Kidney (tissue), 13 donors: ENCODE measurements at regions not wholly inside any gene's neighbourhood (a gene's known extent, or its start where the extent isn't known, plus 50 kb on each side); places are given as distances from the start of the nearest gene placed in this dataset.

Experiments used
- DNase-seq, 5 donors: peaks; one replicate each; pipeline ENCODE4 v3.0.0-alpha.2; 2013 to 2020
- FAIRE-seq: peaks from 2 replicates; lab custom pipeline; 2012; peaks lifted over from hg19 to GRCh38; lab: Jason Lieb, UNC
- H3K27ac ChIP-seq, 2 donors: one replicate each; pipeline ENCODE4 v1.7.0; 2013; ENCODE audit warnings: low read depth in 2 of 2, low read length in 2 of 2, inconsistent platforms in 1 of 2
- H3K27me3 ChIP-seq: one replicate; pipeline ENCODE4 v1.7.1; 2013; ENCODE audit warnings: low read length, inconsistent platforms; ENCODE audit not compliant: control insufficient read depth, insufficient read depth
- H3K36me3 ChIP-seq, 3 donors: one replicate each; pipeline versions ENCODE4 v1.7.0 to v1.7.1; 2013; ENCODE audit warnings: low read length in 3 of 3, control low read depth in 1 of 3, inconsistent platforms in 1 of 3; ENCODE audit not compliant: insufficient read depth in 3 of 3, control insufficient read depth in 2 of 3
- H3K4me1 ChIP-seq, 3 donors: one replicate each; pipeline versions ENCODE4 v1.7.0 to v1.7.1; 2013; ENCODE audit warnings: low read length in 3 of 3, inconsistent platforms in 1 of 3, low read depth in 1 of 3; ENCODE audit not compliant: control insufficient read depth in 2 of 3, insufficient read depth in 2 of 3
- H3K4me3 ChIP-seq, 3 donors: one replicate each; pipeline versions ENCODE4 v1.7.0 to v1.8.1; 2013; ENCODE audit warnings: low read length in 3 of 3, control low read depth in 1 of 3, inconsistent platforms in 1 of 3
- H3K9ac ChIP-seq, 3 donors: one replicate each; pipeline versions ENCODE4 v1.7.0 to v1.7.1; 2013; ENCODE audit warnings: low read length in 3 of 3, control low read depth in 1 of 3, inconsistent platforms in 1 of 3
- H3K9me3 ChIP-seq, 3 donors: one replicate each; pipeline versions ENCODE4 v1.7.0 to v1.7.1; 2013; ENCODE audit warnings: low read length in 3 of 3, control low read depth in 1 of 3, inconsistent platforms in 1 of 3; ENCODE audit not compliant: control insufficient read depth in 2 of 3, insufficient read depth in 1 of 3
- intact Hi-C: fragments of 100-400 bp; cut with DNase I; formaldehyde crosslinking; loops from one replicate; pipeline ENCODE4 v1.11.1; 2022
- TF ChIP-seq, protein P1 (sequence below): IDR thresholded peaks from 3 replicates; pipeline ENCODE4 v1.5.1; 2012; ENCODE audit warnings: mild to moderate bottlenecking, moderate library complexity, borderline replicate concordance; ENCODE audit not compliant: insufficient read depth; ENCODE audit errors: extremely low read depth
- donor health status: control.
- donor health status: control.
- donor health status: control.
- donor health status: control.
- donor health status: control.
- donor health status: DM: yes; HTN: yes; CAD: no.
- donor health status: Normal renal cell carcinoma (clear cell type).

DNA sequence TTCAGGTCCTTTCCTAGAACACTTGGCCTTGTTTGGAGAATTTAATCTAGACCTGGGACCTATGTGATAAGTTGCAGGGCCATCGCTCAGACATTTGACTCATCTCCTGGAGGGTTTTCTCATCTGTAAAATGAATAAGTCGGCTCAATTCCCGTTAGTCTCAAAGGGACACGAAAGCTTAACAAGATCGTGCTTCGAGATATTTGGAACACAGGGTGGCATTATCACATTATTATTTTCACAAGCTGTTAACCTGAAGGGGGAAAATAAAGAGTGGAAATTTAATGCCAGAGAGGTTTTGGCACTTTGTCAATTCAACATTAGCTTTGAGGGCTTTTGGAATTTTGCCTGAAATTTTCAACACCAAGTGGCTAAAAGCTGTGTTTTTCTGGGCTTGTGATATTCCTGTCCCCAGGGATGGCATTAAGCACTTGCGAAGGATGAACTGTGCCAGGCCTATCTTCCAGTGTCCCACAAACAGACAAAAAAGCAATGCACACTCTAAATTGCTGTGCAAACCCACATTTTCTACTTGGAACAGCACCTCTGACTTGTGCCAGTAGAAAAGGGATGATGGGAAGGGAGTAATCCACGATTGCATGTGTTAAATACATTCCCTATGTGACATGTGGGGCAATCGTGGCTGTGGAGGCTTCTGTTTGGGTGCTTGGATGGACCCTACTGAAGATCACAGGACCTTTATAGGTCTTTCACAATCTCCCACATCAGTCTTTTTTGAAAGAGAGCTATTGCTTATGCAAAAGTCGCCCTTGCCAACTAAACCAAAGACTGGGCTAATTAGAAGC is 478.7 kb downstream of the MFSD1 start:
- H3K4me3 ChIP-seq = no peak overlapping the region
- no peaks in the 10 kb centered on the region for H3K4me1 ChIP-seq
- intact Hi-C loops = no loop called here
- TF ChIP-seq, protein P1, sequence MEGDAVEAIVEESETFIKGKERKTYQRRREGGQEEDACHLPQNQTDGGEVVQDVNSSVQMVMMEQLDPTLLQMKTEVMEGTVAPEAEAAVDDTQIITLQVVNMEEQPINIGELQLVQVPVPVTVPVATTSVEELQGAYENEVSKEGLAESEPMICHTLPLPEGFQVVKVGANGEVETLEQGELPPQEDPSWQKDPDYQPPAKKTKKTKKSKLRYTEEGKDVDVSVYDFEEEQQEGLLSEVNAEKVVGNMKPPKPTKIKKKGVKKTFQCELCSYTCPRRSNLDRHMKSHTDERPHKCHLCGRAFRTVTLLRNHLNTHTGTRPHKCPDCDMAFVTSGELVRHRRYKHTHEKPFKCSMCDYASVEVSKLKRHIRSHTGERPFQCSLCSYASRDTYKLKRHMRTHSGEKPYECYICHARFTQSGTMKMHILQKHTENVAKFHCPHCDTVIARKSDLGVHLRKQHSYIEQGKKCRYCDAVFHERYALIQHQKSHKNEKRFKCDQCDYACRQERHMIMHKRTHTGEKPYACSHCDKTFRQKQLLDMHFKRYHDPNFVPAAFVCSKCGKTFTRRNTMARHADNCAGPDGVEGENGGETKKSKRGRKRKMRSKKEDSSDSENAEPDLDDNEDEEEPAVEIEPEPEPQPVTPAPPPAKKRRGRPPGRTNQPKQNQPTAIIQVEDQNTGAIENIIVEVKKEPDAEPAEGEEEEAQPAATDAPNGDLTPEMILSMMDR = no peak
- FAIRE-seq (no peak), DNase-seq (no peak)
- no peaks in the 10 kb centered on the region for H3K9me3 ChIP-seq
- no peak overlapping the region for H3K9ac ChIP-seq
- H3K36me3 ChIP-seq = no peaks in the 10 kb centered on the region
- H3K27ac ChIP-seq = no peak overlapping the region
- no peaks in the 10 kb centered on the region for H3K27me3 ChIP-seq

DNA sequence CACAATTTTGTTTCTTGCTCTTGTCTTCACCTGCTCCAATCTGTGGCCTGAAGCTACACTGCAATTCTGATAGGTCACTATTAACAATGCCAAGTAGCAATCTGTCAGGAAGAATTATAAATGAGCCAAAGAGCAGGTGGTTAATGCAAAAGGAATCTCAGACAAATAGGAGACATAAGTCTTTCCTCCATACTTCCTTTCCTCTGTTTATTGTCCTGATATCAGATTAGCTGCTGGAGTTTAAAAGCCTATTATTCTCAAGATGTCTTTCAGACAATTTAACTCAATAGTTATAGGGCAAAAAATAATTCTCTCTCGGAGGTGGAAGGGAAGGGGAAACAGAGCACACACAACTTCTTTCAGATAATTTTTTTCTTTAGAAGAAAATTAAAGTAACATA is 491.6 kb downstream of the MFSD1 start:
- H3K36me3 ChIP-seq = no peaks in the 10 kb centered on the region
- TF ChIP-seq, protein P1 = no peak
- H3K4me1 ChIP-seq = no peaks in the 10 kb centered on the region
- no peak overlapping the region for H3K9ac ChIP-seq
- FAIRE-seq = no peak
- intact Hi-C loops = no loop called here
- H3K9me3 ChIP-seq = no peaks in the 10 kb centered on the region
- H3K27ac ChIP-seq = no peak overlapping the region
- H3K4me3 ChIP-seq = no peak overlapping the region
- no peaks in the 10 kb centered on the region for H3K27me3 ChIP-seq
- no peak for DNase-seq

GRCh38 chr3:159301961-159302360 is 500.1 kb downstream of the MFSD1 start:
- H3K36me3 ChIP-seq = no peaks in the 10 kb centered on the region
- DNase-seq (no peak), FAIRE-seq (no peak)
- TF ChIP-seq, protein P1 = no peak
- H3K4me3 ChIP-seq = no peak overlapping the region
- no peaks in the 10 kb centered on the region for H3K27me3 ChIP-seq
- H3K9me3 ChIP-seq = no peaks in the 10 kb centered on the region
- H3K4me1 ChIP-seq = no peaks in the 10 kb centered on the region
- intact Hi-C loops = no loop called here
- H3K9ac ChIP-seq = no peak overlapping the region
- no peak overlapping the region for H3K27ac ChIP-seq
